Stimulated activated CD4-positive, alpha-beta T cell treated with anti-CD3 and anti-CD28 coated beads, Interleukin-4, amount 100 ng/mL, for 24 hours (primary cell): ENCODE measurements at regions not wholly inside any gene's neighbourhood (a gene's known extent, or its start where the extent isn't known, plus 50 kb on each side); places are given as distances from the start of the nearest gene placed in this dataset.

ENCODE experiments used
- DNase-seq: peaks from one replicate; pipeline ENCODE4 v3.0.0-alpha.2; 2020

DNA sequence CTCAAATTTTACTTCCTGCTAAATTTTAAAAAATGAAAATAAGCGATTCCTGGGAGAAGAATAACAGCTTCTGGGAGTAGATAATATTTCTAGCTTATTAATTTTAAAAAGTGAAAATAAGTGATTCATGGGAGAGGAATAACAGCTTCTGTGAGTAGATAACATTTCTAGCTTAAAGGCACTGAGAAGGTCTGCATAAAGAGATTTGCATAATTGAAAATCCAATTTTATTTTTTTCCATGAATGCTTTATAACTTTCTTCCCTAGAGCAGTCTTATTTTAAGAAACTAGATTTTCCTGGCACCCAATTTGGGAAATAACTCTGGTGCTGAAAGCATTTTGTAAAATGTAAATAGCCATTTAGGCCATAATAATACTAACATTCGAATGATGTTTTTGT lies 65.9 kb upstream of the ASTN2 start:
- DNase-seq: no peak

DNA sequence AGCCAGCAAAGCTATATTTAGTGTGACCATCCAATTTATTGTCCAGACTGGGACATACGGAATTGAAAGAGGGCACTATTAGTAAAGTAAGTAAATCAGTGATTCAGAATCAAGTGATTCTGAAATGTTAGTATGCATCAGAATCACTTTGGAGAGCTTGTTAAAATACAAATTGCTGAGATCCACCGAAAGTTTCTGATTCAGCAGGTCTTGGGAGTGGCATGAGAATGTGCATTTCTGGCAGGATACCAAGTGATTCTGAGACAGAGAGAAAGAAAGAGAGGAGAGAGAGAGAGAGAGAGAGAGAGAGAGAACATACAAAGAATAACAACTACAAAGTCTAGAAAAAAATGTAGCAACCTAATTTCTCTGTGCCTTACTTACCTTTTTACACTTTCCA lies 65.4 kb upstream of the ASTN2 start:
- no peak for DNase-seq

DNA sequence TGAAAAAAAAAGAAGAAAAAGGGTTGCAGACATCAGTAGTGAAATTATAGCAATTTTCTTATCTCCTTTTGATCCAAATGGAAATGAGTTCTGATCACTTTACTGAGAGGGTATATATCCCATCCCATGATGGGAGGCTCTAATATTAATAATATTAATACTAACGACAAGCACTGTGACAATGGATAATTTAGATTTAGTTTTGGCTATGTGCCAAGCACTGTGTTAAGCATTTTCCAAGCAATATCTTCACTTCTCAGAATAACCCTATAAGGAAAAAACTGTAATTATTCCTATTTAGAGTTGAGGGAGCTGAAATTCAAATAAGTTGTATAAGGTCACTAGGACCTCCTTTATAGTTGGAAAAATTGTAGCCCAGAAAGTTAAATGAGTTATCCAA lies 58.4 kb upstream of the ASTN2 start:
- DNase-seq: no peak

GRCh38 chr9:117470902-117471301 lies 56.0 kb upstream of the ASTN2 start:
- DNase-seq: no peak

- no peak for DNase-seq
Observed at GRCh38 chr9:117470455-117470854, 55.6 kb upstream of the ASTN2 start.

- no peak for DNase-seq
Observed at GRCh38 chr9:117466111-117466510, 51.3 kb upstream of the ASTN2 start.

GRCh38 chr9:117465706-117466105 lies 50.8 kb upstream of the ASTN2 start:
- DNase-seq: no peak

GRCh38 chr9:117464941-117465616 lies 50.2 kb upstream of the ASTN2 start:
- DNase-seq: no peak
